ENCODE measurements at regions not wholly inside any gene's neighbourhood (a gene's known extent, or its start where the extent isn't known, plus 50 kb on each side); places are given as distances from the start of the nearest gene placed in this dataset.

GRCh38 chr12:67782573-67782972 lies 134.0 kb downstream of the DYRK2 start:
- no peak for DNase-seq (ENCODE audit: extremely low read depth, insufficient read length)
- H3K36me3 ChIP-seq (ENCODE audit: control insufficient read depth, insufficient read depth, low read length): no peaks in the 10 kb centered on the region
- H3K27me3 ChIP-seq (replicated peaks; ENCODE audit: control insufficient read depth, insufficient read depth, low read length): no peaks in the 10 kb centered on the region
- TF ChIP-seq CTCF (IDR thresholded peaks at IDR 0.05; ENCODE audit: insufficient read depth, low read length, poor library complexity, severe bottlenecking): no peak
- H3K4me3 ChIP-seq (replicated peaks; ENCODE audit: low read depth, low read length): no peak overlapping the region

GRCh38 chr12:67783393-67783792 lies 134.8 kb downstream of the DYRK2 start:
- Histone ChIP-seq H3K4me3 (replicated peaks; ENCODE audit: low read depth, low read length) (no peak overlapping the region), H3K27me3 (replicated peaks; ENCODE audit: control insufficient read depth, insufficient read depth, low read length) (no peaks in the 10 kb centered on the region), H3K36me3 (ENCODE audit: control insufficient read depth, insufficient read depth, low read length) (no peaks in the 10 kb centered on the region)
- DNase-seq (ENCODE audit: extremely low read depth, insufficient read length): no peak
- no peak for TF ChIP-seq CTCF (IDR thresholded peaks at IDR 0.05; ENCODE audit: insufficient read depth, low read length, poor library complexity, severe bottlenecking)

GRCh38 chr12:67784831-67785230 lies 136.3 kb downstream of the DYRK2 start:
- TF ChIP-seq CTCF (IDR thresholded peaks at IDR 0.05; ENCODE audit: insufficient read depth, low read length, poor library complexity, severe bottlenecking): no peak
- Histone ChIP-seq H3K4me3 (replicated peaks; ENCODE audit: low read depth, low read length) (no peak overlapping the region), H3K27me3 (replicated peaks; ENCODE audit: control insufficient read depth, insufficient read depth, low read length) (no peaks in the 10 kb centered on the region), H3K36me3 (ENCODE audit: control insufficient read depth, insufficient read depth, low read length) (no peaks in the 10 kb centered on the region)
- DNase-seq (ENCODE audit: extremely low read depth, insufficient read length): no peak

GRCh38 chr12:67786086-67786485 lies 137.5 kb downstream of the DYRK2 start:
- DNase-seq (ENCODE audit: extremely low read depth, insufficient read length): no peak
- Histone ChIP-seq H3K27me3 (replicated peaks; ENCODE audit: control insufficient read depth, insufficient read depth, low read length) (no peaks in the 10 kb centered on the region), H3K36me3 (ENCODE audit: control insufficient read depth, insufficient read depth, low read length) (no peaks in the 10 kb centered on the region), H3K4me3 (replicated peaks; ENCODE audit: low read depth, low read length) (no peak overlapping the region)
- TF ChIP-seq CTCF (IDR thresholded peaks at IDR 0.05; ENCODE audit: insufficient read depth, low read length, poor library complexity, severe bottlenecking): no peak

GRCh38 chr12:67788118-67788517 lies 139.6 kb downstream of the DYRK2 start:
- Histone ChIP-seq H3K27me3 (replicated peaks; ENCODE audit: control insufficient read depth, insufficient read depth, low read length) (no peaks in the 10 kb centered on the region), H3K36me3 (ENCODE audit: control insufficient read depth, insufficient read depth, low read length) (no peaks in the 10 kb centered on the region), H3K4me3 (replicated peaks; ENCODE audit: low read depth, low read length) (no peak overlapping the region)
- no peak for TF ChIP-seq CTCF (IDR thresholded peaks at IDR 0.05; ENCODE audit: insufficient read depth, low read length, poor library complexity, severe bottlenecking)
- DNase-seq (ENCODE audit: extremely low read depth, insufficient read length): no peak

- Histone ChIP-seq H3K27me3 (replicated peaks; ENCODE audit: control insufficient read depth, insufficient read depth, low read length) (no peaks in the 10 kb centered on the region), H3K36me3 (ENCODE audit: control insufficient read depth, insufficient read depth, low read length) (no peaks in the 10 kb centered on the region), H3K4me3 (replicated peaks; ENCODE audit: low read depth, low read length) (no peak overlapping the region)
- DNase-seq (ENCODE audit: extremely low read depth, insufficient read length): no peak
- TF ChIP-seq CTCF (IDR thresholded peaks at IDR 0.05; ENCODE audit: insufficient read depth, low read length, poor library complexity, severe bottlenecking): no peak
Observed at GRCh38 chr12:67789266-67789665, 140.7 kb downstream of the DYRK2 start.
